Activated naive CD4-positive, alpha-beta T cell treated with anti-CD3 and anti-CD28 coated beads, Interleukin-2, amount 50 U/mL, for 16 hours (primary cell): ENCODE measurements at regions not wholly inside any gene's neighbourhood (a gene's known extent, or its start where the extent isn't known, plus 50 kb on each side); places are given as distances from the start of the nearest gene placed in this dataset.

Experiments used
- DNase-seq: peaks from one replicate; pipeline ENCODE4 v3.0.0-alpha.2; 2020

DNA sequence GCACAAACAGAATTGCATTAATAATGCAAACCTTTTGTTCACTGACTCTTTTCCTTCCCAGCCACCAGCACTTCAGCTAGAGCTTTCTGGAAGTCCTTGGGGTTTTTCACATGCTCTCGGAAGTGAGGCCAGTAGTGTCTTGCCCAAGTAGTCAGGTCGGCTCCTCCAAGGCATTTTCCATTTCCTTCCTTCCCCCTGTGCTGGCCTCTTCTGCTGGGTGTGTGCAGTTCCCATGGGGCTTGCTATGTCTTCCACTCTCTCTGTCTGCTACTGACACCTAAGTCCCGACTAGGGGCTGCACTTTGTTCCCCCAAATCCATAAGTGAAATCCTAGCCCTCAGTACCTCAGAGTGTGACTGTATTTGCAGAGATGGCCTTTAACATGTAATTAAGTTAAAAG, 175.6 kb upstream of the BMPER start:
- DNase-seq: no peak

DNA sequence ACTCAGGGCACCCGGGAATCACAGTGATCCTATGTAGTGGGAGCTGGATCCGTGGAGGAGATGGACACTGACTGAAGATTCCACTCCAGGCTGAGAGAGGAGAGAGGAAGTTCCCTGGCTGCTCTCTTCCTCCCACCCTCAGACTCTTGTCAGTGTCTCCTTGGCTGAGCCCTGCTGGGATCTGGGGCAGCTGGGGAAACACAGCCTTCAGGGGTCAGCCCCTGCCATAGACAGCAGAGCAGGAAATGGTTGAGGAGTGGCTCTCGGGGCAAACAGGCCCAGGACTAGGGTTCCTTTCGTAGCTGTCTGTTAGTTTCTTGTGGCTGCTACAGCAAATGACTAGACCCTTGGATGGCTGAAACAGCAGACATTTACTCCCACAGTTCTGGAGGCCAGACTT, 174.4 kb upstream of the BMPER start:
- no peak for DNase-seq

- DNase-seq: no peak
These were observed 173.4 kb upstream of the BMPER start for GRCh38 chr7:33731912-33732311.

GRCh38 chr7:33732462-33732861, 172.9 kb upstream of the BMPER start:
- DNase-seq: no peak

GRCh38 chr7:33733870-33734650, 171.3 kb upstream of the BMPER start:
- no peak for DNase-seq

GRCh38 chr7:33735403-33735802, 169.9 kb upstream of the BMPER start:
- DNase-seq: no peak

DNA sequence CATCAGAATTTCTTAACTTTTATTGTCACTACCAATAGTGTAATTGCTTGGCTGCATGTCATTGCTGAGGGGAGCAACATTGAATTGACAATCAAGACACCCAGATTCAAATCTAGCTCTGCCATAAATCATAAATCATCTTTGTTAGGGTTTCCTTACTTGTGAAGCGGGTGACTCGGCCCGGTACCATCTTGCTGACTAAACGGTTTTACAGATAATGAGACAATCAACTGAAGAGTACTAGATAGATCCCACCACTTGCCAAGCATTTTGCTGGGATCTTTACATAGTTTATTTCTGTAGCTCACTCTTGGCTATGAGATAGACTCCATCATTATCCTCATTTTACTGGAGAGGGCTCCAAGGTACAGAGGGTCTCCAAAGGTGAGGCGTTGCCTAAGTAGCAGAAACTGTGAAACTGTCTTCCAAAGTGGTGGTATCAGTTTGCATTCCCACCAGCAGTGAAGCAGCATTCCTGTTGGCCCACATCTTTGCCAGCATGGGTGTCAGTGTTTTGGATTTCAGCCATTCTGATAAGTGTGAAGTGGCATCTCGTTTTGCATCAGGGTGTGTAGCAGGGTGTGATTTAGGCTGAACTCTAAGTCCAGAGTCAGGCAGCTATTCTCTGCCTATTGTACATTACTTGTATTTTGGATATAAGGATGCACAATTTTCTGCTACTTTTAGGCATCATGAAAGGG, 168.7 kb upstream of the BMPER start:
- no peak for DNase-seq

DNA sequence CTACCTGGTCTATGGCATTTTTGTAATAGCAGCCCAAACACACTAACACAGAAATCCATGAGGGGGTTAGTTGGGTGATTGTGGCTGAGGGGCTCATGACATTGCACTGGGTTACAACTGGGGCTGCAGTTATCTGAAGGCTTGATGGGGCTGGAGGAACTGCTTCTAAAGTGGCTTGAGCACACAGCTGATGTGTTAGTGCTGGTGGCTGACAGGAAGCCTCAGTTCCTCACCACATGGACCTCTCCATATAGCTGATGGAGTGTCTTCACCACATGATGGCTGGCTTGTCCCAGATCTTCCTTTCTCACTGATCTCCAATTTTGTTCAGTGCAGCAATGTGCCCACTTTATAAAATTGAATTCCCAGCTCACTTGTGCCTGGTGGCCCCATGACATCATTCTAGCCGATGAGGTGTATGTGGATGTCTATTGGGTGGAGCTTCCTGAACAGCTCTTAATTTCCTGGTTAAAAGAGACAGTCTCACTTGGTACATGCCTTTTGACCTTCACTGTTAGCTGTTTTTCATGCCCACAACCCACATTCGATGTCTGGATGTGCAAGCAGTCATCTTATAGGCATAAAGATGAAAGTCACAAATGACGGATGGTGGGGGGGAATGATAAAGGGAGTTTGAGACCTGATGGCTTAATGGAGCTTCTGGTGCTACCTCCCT, 166.9 kb upstream of the BMPER start:
- no peak for DNase-seq

GRCh38 chr7:33739286-33739685, 166.1 kb upstream of the BMPER start:
- DNase-seq: no peak

DNA sequence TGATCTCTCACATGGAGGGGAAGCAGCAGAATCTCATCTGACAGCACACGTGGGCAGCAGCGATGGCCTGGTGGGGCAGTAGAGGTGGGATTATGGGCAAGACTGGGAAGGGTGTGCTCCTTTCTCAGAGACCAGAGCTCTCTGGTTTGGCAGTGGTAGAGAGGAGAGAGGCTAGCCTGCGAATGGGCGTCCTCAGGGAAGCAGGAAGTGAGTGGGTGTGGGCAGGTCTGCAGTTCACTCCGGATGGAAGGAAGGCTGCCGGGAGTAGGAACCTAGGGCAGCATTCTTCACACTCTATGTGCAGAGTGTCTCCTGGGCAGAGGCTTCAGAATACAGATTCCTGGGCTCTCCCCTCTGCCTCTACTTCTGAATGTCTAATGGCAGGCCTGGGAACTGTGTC, 162.8 kb upstream of the BMPER start:
- no peak for DNase-seq

DNA sequence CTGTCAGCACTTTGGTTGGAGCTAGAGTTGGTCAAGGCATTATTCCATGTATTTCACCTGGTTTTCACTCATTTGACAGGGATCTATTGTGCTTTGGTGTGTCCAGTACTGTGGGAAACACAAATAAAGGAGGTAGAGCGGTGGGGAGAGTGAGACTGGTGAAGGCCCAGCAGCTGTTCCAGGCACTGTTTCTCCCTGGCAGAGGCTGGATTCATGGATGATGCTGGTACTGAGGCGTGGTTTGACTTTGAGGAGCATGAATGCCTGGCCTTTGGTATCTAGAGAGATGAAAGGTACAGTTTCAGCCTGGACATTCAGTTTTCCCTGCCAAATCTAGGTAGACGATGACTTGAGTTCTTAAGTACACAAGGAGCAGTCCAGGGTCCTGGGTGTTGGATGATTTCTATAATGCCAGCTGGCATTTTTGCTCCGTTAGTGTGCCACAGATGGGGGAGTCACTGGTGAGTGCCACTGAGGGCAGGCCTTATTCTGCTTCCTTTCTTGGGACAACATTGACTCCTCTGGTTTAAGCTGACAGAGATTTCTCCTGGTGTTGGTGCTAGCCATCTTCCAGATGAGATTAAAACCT, 162.2 kb upstream of the BMPER start:
- DNase-seq: no peak

DNA sequence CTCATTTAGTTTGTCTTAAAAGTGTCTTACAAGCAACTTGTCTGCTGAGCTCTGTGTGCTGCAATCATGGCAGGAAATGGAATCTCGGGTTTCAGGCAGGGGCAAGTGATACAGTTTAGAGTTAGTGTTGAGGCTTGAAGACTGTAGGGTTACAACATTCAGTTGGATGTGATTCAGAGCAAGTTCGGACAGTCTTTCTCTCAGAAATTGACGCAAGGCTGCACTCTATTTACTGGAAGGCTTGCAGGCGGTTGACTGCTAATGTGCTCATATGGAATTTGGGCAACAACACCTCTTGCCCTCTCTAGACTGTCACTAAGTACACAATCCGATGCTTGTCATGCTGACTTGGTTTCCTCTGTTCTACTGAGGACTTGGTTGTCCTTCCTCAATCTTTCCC, 161.7 kb upstream of the BMPER start:
- no peak for DNase-seq

DNA sequence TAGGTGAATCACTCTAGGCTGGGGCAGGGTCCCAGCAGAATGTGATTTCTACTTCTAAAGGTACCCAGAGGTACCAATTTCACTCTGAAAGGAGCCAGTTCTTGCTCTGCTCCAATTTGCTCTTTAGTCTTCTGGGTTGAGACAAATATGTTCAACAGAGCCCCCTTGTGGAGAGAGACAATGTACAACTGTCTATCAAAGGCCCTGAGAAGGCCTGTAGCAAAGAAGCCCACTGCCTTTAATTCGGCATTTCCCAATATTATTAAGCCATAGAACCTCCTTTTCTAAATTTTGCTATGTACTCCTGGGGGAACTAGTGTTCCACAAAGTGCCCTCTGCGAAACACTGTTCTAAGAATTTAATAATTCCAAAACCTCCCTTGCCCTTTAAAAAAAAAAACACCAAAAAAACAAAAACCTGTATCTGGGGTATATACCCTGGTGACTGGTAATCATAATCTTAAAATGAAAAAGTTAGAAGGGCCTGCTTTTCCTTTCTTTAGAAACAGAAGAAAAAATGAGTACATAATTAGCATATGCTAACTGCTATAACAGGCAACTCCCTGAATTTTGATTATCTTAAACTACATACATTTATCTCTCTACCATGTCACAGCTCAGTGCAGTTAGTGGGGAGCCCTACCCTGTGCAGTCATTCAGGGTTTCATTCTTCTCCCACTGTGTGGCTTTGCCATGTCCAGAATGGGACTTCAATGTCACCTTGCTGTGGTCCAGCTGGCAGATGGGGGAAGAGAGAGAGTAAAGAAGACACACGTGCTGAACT, 160.9 kb upstream of the BMPER start:
- no peak for DNase-seq

GRCh38 chr7:33745934-33746333, 159.4 kb upstream of the BMPER start:
- no peak for DNase-seq

DNA sequence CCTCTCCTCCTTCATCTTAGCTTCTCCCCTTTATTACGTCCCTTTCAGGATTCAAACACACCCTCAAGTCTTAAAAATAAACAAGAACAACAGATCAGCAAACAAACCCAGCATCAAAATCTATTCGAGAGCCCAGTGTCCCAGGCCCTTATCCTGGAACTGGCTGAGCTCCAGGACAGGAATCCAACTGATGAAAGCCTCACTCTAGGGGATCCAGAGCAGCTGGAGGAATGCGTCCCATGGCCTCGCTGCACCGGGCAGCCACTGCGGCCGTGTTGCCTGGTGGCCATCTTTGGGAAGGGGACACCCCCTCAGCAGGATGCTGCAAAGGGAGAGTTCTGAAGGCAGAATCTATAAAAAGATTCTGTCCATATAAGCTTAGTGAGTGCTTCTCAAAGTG, 156.5 kb upstream of the BMPER start:
- no peak for DNase-seq

DNA sequence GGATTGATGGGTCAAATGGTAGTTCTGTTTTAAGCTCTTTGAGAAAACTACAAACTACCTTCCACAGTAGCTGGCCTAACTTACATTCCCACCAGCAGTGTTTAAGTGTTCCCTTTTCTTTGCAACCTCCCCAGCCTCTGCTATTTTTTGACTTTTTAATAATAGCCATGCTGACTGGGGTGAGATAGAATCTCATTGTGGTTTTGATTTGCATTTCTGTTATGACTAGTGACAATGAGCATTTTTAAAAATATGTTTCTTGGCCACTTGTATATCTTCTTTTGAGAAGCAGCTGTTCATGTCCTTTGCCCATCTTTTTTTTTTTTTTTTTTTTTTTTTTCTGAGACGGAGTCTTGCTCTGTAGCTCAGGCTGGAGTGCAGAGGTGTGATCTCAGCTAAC, 155.2 kb upstream of the BMPER start:
- no peak for DNase-seq

DNA sequence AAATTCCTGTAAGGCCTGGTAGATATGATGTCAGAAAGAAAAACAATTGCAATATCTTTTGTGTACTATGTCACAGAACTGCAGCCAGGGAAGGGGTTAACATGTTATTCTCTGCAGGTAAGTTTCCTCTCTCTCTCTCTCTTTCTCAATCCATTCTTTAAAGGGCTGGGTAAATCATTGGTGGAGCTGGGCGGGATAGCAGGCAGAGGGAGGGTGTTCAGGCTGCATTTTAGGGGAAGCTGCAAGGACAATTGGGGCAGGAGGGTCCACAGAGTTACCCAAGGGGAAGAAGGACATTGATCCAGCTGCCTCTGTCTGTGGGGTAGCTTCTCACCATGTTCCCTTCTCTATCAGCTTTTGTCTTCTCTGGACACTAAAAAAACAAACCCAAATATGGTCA, 153.9 kb upstream of the BMPER start:
- no peak for DNase-seq

GRCh38 chr7:33753881-33754525, 151.3 kb upstream of the BMPER start:
- no peak for DNase-seq

DNA sequence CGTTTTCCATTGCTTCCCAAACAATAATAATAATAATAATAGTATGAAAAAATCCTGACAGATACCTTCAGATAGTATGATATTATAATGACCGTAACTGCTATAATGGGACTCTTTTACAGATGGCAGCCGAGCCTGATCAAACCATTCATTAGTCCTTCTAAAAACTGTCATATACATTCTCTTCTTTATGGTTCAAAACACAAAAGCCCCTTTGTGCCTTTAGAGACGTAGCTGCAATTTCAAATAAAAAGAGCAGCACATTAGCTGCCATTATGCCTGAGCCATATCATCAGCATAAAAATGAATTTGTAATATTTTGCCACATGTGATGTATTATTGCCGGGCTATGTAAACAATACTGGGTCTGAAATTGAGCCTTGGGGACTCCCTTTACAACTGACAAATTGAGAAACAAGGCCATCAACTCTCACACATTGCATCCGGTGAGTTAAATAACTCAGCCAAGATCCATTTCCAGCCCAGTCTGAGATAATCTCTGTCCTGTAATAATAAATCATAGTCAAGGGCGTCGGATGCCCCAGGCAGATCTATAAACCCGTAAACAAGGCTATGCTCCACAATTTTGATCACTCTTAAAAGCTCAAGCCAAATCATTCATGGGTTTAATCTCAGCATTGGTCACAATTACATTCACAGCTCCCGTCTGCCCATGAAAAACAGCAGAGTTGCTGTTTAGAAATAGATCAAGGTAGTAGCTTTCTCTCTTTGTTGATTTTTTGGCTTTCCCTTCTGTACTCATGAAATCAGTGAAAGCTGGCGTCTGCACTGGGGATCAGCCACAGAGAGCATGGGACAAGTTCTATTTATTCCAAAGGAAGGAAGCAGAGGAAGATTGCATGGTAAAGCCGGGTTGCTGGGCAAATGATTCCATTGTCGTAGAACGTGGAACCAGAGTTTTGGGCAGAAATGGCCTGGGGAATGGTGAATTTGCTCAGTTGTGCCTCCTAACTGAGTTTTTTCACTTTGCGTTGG, 150.1 kb upstream of the BMPER start:
- DNase-seq: no peak

GRCh38 chr7:33757050-33757449, 148.3 kb upstream of the BMPER start:
- no peak for DNase-seq

DNA sequence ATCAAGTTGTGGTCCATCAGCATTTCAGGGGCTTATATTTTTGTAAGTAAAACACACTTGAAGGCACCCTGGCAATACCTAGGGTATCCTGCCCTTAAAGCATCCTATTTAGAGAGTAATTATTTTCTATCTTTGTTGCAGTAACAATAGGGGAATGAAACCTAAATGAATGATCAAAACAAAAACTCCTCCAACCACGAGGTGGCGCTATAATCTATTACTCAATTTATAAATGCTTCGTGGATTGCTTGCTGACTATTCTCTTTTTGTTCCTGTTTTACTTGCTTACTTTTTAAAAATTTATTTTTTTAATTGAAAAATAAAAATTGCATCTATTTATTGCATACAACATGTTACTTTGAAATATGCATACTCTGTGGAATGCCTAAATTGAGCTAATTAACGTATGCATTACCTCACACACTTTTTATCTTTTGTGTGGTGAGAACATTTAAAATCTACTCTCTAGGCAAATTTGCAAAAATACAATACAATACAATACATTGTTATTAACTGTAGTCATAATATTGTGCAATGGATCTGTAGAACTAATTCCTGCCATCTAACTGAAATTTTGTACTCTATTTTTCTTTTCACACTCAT, 147.7 kb upstream of the BMPER start:
- DNase-seq: no peak
